IPS-18c (cell line): ENCODE measurements at regions not wholly inside any gene's neighbourhood (a gene's known extent, or its start where the extent isn't known, plus 50 kb on each side); places are given as distances from the start of the nearest gene placed in this dataset.

ENCODE experiments used
- H3K4me3 ChIP-seq: 2 replicates; pipeline ENCODE4 v1.7.0; 2013; ENCODE audit warnings: low read depth, mild to moderate bottlenecking, low read length, moderate library complexity; ENCODE audit not compliant: insufficient read depth
- H3K9me3 ChIP-seq: one replicate; pipeline ENCODE4 v1.6.1; 2013; ENCODE audit warnings: mild to moderate bottlenecking, low read length, moderate library complexity; ENCODE audit not compliant: control insufficient read depth, insufficient read depth

DNA sequence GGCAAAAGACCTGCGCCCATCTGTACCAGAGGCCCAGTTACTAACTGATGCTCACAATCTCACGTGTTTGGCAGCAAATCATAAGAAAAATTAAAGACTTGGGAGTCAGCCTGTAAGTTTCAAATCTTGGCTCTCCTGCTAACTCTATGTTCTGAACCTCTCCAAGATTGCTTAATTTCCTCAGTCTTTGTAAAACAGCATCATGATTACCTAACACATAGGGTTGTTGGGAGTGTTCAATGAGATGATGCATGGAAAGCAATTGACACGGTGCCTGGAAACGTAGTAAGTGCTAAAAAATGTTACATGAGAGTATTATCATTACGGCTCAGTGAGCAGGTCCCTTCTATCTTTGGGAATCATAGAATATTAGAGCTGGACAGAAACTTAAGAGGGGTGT is 497.6 kb upstream of the TCF4 start:
- Histone ChIP-seq H3K4me3 (no peak overlapping the region), H3K9me3 (no peaks in the 10 kb centered on the region)

DNA sequence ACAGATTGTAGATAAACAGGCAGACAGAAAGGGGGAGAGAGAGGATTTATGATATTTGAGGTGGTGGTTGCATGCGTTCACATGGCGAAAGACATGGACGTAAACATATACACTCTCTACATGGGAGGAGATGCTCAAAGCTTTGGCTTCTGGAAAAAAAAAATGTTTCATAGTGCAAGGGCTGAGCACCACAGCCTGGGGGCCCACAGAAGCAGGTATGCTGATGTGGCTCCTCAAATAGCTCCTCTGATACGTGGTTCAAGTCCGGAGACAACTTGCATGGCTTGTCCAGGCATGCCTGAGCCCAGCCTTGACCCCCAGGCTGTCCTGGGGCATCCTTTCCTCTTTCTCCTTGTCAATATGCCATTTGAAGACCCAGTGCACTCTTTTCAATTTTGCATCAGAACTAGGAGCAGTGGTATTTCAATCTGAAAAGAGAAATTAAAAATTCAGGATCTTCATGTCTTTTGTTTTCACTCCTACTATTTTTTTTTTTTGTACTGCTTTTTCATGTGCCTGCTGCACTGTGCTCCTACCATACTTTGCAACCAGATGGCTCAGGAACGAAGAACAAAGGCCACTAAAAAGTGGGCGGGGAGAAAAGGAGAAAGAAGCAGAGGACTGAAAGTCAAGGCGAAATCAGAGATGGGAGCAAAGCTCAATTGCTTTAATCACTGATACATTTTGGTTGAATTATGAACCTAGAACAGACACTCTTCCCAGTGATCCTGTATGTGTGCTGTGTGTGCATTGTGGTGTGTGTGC is 495.7 kb upstream of the TCF4 start:
- Histone ChIP-seq H3K4me3 (no peak overlapping the region), H3K9me3 (no peaks in the 10 kb centered on the region)

DNA sequence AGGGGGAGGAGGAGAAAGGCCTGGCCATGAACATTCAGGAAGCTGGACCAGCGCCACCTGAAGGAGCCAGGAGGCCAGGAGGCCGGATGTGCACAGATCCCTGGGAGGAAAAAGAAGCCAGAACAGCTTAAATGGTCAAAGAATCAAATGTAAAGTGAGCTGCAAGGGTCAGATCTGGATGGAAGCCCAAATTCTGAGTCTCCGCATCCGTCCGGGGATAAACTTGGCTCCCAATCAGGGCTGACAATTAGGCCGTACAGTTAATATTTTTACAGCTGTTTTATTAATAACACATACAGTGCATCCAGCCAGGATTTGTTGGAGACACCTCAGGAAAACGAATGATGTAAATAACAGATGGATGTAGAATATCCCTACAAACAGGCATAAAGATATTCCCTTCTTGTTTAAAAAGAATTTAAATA is 495.1 kb upstream of the TCF4 start:
- Histone ChIP-seq H3K9me3 (no peaks in the 10 kb centered on the region), H3K4me3 (no peak overlapping the region)

DNA sequence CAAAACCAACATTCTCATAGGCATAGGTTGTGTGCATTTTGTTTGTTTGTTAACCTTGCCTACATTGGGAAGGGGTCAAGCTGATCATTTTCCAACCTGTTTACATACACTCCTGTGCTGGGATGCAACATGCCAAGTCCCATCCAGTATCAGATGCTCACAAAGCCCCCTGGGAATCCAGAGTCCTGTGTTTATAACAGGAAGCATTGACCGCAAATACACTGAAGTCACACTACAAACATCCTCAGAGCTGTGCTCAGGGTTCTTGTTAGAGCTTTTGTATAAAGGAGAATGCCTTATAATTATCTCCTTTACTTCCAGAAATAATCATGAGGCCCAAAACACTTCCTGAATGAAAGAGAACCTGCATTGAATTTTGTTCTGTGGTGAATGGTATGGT is 488.7 kb upstream of the TCF4 start:
- Histone ChIP-seq H3K4me3 (no peak overlapping the region), H3K9me3 (peaks cover 2% of the 10 kb centered on the region)

DNA sequence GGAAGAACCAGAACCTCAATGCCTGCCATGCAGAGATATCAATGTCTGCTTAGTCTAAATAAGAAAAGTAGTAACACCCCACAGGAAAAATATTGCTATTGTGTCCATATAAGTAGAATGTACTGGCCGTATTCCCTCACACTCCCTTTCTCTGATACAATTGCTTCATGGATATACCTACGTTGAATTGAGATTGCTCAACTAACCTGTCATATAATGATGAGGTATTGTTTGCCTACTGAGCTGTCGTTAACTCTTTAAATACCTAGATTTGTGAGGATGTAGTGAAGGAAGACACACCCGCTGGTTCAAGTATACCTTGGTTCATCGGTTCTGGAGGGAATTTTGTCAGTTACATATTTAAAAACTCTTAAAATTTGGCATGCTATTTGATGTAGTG is 480.7 kb upstream of the TCF4 start:
- no peaks in the 10 kb centered on the region for H3K9me3 ChIP-seq
- H3K4me3 ChIP-seq: no peak overlapping the region

- Histone ChIP-seq H3K4me3 (no peak overlapping the region), H3K9me3 (no peaks in the 10 kb centered on the region)
Measured at GRCh38 chr18:56067969-56068671, 480.1 kb upstream of the TCF4 start.

- Histone ChIP-seq H3K9me3 (no peaks in the 10 kb centered on the region), H3K4me3 (no peak overlapping the region)
Measured at GRCh38 chr18:56067214-56067894, 479.4 kb upstream of the TCF4 start.

- H3K9me3 ChIP-seq: no peaks in the 10 kb centered on the region
Measured at GRCh38 chr18:56066524-56067213, 478.7 kb upstream of the TCF4 start.

DNA sequence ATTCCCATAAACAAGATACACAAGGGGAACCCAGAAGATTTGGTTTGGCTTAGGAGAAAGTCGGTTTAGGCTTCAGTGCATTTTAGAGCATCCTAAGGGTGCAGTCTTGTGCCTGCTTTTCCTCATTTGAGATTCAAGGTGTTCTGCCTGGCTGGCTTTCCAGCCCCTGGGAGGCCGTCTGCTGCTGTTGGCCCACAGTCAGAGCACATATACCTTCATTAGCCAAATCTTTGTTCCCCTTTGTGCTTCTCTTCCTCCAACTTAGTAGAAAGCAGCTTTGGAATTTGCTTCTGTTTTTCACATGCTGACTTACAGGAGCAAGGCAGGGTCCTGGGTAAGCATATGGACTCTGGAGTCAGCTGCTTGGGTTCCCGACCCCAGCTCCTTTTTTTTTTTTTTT is 477.1 kb upstream of the TCF4 start:
- Histone ChIP-seq H3K9me3 (no peaks in the 10 kb centered on the region), H3K4me3 (no peak overlapping the region)

More at GRCh38 chr18:56066524-56067213, 478.7 kb upstream of the TCF4 start:
- no peak overlapping the region for H3K4me3 ChIP-seq

DNA sequence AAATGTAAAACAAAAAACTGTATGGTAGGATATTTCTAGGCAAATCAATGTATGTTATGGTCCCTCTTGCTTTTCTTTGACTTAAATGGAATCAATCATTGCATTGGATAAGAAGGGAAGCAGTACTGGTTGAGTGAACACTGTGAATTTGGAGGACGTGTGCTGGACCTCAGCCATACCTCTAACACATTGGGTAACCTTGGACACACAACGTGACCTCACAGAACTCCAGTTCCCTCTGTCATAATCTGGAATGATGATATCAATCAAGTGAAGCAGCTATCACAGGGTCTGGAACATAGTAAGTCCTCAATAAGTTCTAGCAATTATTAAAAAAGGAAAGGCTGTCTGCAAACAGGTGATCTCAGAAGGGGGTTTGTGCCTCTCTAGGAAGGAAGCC is 474.9 kb upstream of the TCF4 start:
- no peak overlapping the region for H3K4me3 ChIP-seq
- H3K9me3 ChIP-seq: no peaks in the 10 kb centered on the region

DNA sequence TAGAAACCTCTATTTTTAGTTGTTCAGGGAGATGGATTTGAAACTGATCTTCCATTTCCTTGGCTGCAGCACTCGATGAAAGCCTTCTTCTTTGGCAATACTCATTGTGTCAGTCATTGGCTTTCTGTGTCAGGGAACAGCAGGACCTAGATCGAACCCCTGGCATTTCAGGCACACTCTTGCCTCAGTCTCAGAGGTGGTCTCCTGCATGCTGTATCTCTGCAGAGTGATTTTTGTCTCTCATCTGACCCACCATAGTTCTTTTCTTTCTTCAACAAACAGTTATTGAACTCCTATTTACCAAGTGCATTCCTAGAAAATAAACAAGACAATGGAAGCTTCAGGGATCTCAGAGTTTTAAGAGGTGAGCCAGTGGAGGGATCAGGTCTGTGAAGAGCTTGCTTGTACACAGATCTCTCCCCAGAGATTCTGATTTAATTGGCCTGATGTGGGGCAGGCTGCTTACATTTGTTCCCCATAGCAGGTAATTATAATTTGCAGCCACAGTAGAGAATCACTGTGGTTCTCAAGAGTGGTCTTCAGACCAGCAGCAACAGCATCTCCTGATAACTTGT is 473.1 kb upstream of the TCF4 start:
- H3K9me3 ChIP-seq: no peaks in the 10 kb centered on the region
- H3K4me3 ChIP-seq: no peak overlapping the region

- no peaks in the 10 kb centered on the region for H3K9me3 ChIP-seq
- H3K4me3 ChIP-seq: no peak overlapping the region
Measured at GRCh38 chr18:56052202-56052601, 464.2 kb upstream of the TCF4 start.

DNA sequence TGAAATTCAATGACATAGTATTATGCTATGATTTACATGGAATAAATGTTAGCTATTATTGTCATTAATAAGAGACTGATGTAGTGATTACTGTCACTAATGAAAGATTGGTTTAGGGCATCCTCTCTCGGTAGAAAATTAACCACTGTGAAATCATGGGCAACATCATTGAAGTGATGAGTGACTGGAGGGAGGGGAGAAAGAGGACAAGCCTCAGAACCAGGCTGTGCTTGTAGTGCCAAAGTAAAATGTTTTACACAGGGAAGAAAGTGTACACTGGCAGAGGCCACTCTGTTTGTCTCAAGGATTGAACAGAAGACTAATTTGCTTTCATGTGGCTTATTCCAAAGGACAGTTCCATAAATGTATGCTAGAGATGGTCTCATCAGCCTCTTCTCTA is 456.2 kb upstream of the TCF4 start:
- H3K9me3 ChIP-seq: no peaks in the 10 kb centered on the region
- no peak overlapping the region for H3K4me3 ChIP-seq

GRCh38 chr18:56043641-56044061 is 455.7 kb upstream of the TCF4 start:
- Histone ChIP-seq H3K9me3 (no peaks in the 10 kb centered on the region), H3K4me3 (no peak overlapping the region)

DNA sequence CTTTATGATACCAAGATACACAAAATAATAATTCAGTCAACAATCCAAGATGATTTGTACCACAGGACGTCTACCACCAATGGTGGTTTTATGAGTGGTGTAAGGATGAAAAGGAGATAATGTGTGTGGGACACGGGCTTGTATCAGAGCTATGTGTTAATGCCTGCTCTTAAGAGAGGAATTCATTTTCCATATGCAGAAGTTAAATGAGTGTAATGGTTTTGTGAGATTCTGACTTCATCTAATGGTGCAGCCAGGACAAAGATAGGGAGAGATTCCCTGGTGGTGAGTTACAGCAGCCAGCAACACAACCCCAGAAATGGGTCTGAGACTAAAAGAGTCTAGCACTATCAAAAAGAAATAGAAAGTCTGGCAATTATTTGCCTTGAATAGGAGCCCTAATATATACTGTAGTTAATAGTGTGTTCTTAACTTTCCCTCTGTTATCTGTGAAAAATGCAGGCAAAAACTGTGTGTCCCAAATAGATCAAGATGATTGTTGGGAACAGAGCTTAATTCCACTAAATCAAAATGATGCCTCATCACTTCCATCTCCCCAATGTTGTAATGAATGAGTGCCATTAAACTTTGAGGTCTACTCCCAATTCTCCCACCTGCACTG is 455.0 kb upstream of the TCF4 start:
- no peak overlapping the region for H3K4me3 ChIP-seq

DNA sequence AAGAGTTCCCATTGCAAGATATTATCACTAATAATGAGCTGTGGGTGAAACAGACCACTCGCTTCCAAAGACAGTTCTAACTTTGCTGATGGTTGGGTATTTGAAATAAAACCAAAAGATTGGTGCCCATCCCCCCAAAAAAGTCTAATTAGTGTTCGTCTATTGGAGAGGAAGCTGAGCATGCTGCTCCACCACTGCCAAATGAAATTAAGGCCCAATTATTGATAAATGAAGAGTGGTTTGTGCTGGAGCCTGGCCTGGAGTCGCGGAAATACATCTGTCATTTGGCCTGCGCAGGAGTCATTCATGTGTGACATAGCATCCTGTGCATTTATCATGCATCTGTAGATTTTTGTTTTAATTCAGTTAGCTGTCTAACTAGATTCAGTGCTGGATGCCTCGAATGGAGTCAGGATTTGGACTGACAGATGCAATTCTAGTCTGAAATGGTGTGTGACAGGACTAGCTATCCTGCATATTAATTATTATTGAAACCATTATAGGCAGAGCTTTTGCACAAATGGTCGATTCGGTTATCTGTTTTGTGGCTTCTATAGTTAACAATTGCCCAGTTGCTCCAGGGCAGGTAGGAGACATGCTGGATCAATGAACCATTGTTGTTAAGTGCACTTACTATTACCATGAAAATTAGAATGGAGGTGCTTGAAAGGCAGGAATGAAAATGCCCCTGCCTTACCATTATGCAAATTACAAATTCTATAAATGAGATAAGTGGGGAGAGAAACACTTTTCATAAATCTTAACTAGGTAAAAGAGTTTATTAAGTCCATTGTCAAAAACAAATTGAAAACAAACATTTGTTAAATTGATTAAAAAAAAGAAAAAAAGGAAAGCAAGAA is 450.4 kb upstream of the TCF4 start:
- H3K9me3 ChIP-seq: peaks cover 1% of the 10 kb centered on the region

More for the DNA sequence above, 455.0 kb upstream of the TCF4 start:
- H3K9me3 ChIP-seq: no peaks in the 10 kb centered on the region

More for the DNA sequence above, 450.4 kb upstream of the TCF4 start:
- no peak overlapping the region for H3K4me3 ChIP-seq
